ENCODE measurements at regions not wholly inside any gene's neighbourhood (a gene's known extent, or its start where the extent isn't known, plus 50 kb on each side); places are given as distances from the start of the nearest gene placed in this dataset.

DNA sequence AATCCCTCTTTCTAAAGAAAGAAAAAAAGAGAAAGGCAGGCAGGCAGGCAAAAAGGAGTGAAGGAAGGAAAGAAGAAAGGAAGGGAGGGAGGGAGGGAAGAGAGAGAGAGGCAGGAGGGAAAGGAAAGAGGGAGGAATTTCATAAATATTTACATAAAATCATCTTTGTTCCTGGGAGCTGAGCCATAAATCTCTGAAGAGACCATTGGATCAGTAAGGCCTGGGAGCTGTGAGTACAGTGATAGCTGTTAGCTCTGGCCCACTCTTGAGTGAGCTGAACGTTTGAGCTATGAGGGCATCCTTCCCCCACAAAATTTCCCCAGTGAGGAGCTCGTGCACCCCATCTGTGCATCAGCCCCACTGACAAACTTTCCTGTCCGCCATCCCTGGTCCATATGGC, 224.0 kb downstream of the SOD2 start:
- no peaks in the 10 kb centered on the region for H3K9me2 ChIP-seq (replicated peaks; ENCODE audit: control insufficient read depth, low read length)
- H3K27me3 ChIP-seq (ENCODE audit: control insufficient read depth, low read length): no peaks in the 10 kb centered on the region
- H3K4me3 ChIP-seq (ENCODE audit: low read length): peak overlapping the region; percentile 65; the same call in 1 of the 2 replicates
- H3K9me3 ChIP-seq (ENCODE audit: control insufficient read depth, insufficient read depth, low read length): peaks cover 8% of the 10 kb centered on the region
- peaks cover 62% of the 10 kb centered on the region for H3K4me1 ChIP-seq (ENCODE audit: control insufficient read depth, low read length)
- H3K79me2 ChIP-seq (ENCODE audit: control insufficient read depth, low read length): no peaks in the 10 kb centered on the region
- H3K36me3 ChIP-seq (ENCODE audit: control insufficient read depth, low read length): 0 out of 2 replicates have a peak, but pooled peaks cover 2% of the 10 kb centered on the region
- peak overlapping the region; percentile 91; the same call in 1 of the 2 replicates for H3K27ac ChIP-seq (ENCODE audit: low read depth, low read length)
- TF ChIP-seq, protein P1, sequence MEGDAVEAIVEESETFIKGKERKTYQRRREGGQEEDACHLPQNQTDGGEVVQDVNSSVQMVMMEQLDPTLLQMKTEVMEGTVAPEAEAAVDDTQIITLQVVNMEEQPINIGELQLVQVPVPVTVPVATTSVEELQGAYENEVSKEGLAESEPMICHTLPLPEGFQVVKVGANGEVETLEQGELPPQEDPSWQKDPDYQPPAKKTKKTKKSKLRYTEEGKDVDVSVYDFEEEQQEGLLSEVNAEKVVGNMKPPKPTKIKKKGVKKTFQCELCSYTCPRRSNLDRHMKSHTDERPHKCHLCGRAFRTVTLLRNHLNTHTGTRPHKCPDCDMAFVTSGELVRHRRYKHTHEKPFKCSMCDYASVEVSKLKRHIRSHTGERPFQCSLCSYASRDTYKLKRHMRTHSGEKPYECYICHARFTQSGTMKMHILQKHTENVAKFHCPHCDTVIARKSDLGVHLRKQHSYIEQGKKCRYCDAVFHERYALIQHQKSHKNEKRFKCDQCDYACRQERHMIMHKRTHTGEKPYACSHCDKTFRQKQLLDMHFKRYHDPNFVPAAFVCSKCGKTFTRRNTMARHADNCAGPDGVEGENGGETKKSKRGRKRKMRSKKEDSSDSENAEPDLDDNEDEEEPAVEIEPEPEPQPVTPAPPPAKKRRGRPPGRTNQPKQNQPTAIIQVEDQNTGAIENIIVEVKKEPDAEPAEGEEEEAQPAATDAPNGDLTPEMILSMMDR (IDR thresholded peaks at IDR 0.05; ENCODE audit: low read depth, low read length, poor library complexity, severe bottlenecking): no peak
- no peak for TF ChIP-seq EZH2phosphoT487 (IDR thresholded peaks at IDR 0.05; ENCODE audit: borderline replicate concordance, low read length)
- H3K4me2 ChIP-seq (ENCODE audit: low read length): peak overlapping the region; percentile 76
- H4K20me1 ChIP-seq (ENCODE audit: control insufficient read depth, insufficient read depth, low read depth, low read length): no peaks in the 10 kb centered on the region
- H3F3A ChIP-seq (ENCODE audit: control insufficient read depth, insufficient read depth): peaks cover 18% of the 10 kb centered on the region

DNA sequence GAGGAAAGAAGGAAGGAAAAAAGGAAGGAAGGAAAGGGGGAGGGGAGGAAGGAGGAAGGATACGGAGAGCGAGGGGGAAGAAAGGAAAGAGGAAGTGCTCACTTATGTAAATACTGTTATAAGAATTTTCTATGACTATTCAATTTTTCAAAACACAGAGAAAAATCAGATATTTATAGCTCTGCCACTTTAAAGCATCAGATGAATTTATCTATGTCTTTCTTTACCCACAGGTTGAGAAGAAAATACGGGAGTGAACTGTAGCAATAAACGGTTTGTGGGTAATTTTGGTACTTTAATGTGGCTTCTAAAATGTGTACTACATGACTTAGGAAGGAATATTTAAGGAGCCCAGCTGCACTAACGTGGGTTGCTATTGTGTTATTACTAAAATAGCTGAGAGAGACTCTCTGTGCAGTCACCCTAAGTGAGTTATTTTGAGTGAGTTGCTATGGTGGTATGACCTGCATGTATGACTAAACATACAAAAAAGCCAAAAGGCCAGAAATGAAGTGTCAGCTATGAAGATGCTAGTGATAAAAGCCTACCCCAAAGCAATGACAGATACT, 225.5 kb downstream of the SOD2 start:
- Histone ChIP-seq H3K4me3 (ENCODE audit: low read length) (peak overlapping the region; percentile 65), H3K4me2 (ENCODE audit: low read length) (peak overlapping the region; percentile 76), H3K27ac (ENCODE audit: low read depth, low read length) (peak overlapping the region; percentile 91), H3K9me2 (replicated peaks; ENCODE audit: control insufficient read depth, low read length) (no peaks in the 10 kb centered on the region), H4K20me1 (ENCODE audit: control insufficient read depth, insufficient read depth, low read depth, low read length) (no peaks in the 10 kb centered on the region), H3K4me1 (ENCODE audit: control insufficient read depth, low read length) (peaks cover 75% of the 10 kb centered on the region), H3K27me3 (ENCODE audit: control insufficient read depth, low read length) (no peaks in the 10 kb centered on the region), H3K9me3 (ENCODE audit: control insufficient read depth, insufficient read depth, low read length) (peaks cover 8% of the 10 kb centered on the region), H3K79me2 (ENCODE audit: control insufficient read depth, low read length) (no peaks in the 10 kb centered on the region), H3K36me3 (ENCODE audit: control insufficient read depth, low read length) (0 out of 2 replicates have a peak, but pooled peaks cover 2% of the 10 kb centered on the region), H3F3A (ENCODE audit: control insufficient read depth, insufficient read depth) (peaks cover 18% of the 10 kb centered on the region)
- TF ChIP-seq, protein P1 (IDR thresholded peaks at IDR 0.05; ENCODE audit: low read depth, low read length, poor library complexity, severe bottlenecking): no peak
- no peak for TF ChIP-seq EZH2phosphoT487 (IDR thresholded peaks at IDR 0.05; ENCODE audit: borderline replicate concordance, low read length)

DNA sequence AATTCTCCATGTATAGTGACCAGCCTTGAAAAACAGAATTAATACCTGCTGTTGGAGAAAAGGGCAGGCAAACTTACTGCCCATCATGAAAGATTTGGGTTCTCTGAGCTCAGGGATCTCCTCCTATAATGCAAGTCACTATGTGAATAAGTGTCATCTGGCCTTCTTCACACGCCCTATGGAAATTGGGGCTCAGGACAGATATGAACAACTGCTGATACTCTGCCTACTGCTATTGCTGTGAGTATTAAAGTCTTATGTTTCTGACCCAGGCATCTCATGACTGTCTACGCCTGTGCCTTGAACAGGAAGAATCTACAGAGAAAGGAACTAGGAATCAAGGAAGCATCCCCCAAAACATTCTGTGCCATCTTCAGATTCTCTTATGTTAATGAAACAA, 226.1 kb downstream of the SOD2 start:
- Histone ChIP-seq H3K9me3 (ENCODE audit: control insufficient read depth, insufficient read depth, low read length) (peaks cover 8% of the 10 kb centered on the region), H3K4me1 (ENCODE audit: control insufficient read depth, low read length) (peaks cover 77% of the 10 kb centered on the region), H3K4me3 (ENCODE audit: low read length) (peak overlapping the region; percentile 65), H3K79me2 (ENCODE audit: control insufficient read depth, low read length) (no peaks in the 10 kb centered on the region), H3F3A (ENCODE audit: control insufficient read depth, insufficient read depth) (peaks cover 18% of the 10 kb centered on the region), H4K20me1 (ENCODE audit: control insufficient read depth, insufficient read depth, low read depth, low read length) (no peaks in the 10 kb centered on the region), H3K4me2 (ENCODE audit: low read length) (peak overlapping the region; percentile 76), H3K27me3 (ENCODE audit: control insufficient read depth, low read length) (no peaks in the 10 kb centered on the region), H3K36me3 (ENCODE audit: control insufficient read depth, low read length) (0 out of 2 replicates have a peak, but pooled peaks cover 2% of the 10 kb centered on the region), H3K27ac (ENCODE audit: low read depth, low read length) (peak overlapping the region; percentile 91), H3K9me2 (replicated peaks; ENCODE audit: control insufficient read depth, low read length) (no peaks in the 10 kb centered on the region)
- no peak for TF ChIP-seq EZH2phosphoT487 (IDR thresholded peaks at IDR 0.05; ENCODE audit: borderline replicate concordance, low read length)
- TF ChIP-seq, protein P1 (IDR thresholded peaks at IDR 0.05; ENCODE audit: low read depth, low read length, poor library complexity, severe bottlenecking): no peak
